Left colon (tissue), 2 donors: ENCODE measurements at regions not wholly inside any gene's neighbourhood (a gene's known extent, or its start where the extent isn't known, plus 50 kb on each side); places are given as distances from the start of the nearest gene placed in this dataset.

Source experiments
- ATAC-seq: fragments of 200-7000 bp; cut with Tn5 transposase; one replicate; pipeline ENCODE4 v1.9.1; 2020; ENCODE audit warnings: mild to moderate bottlenecking, moderate library complexity
- DNase-seq, 2 donors: peaks; one replicate each; pipeline ENCODE4 v3.0.0-alpha.2; 2020
- intact Hi-C, 2 donors: fragments of 100-400 bp; cut with DNase I in 1 of 2; cut with micrococcal nuclease in 1 of 2; formaldehyde crosslinking; loops; one replicate each; pipeline versions ENCODE4 v1.11.2 to v1.14.0; 2022; cut with DNase I, micrococcal nuclease
- donor health status: DM: no; HTN: no; CAD: no.
- donor health status: DM: yes; HTN: yes; CAD: no.

- intact Hi-C loops: no loop called here
- no peak for DNase-seq
- no peak for ATAC-seq
These were observed 177.3 kb upstream of the ARRDC4 start for GRCh38 chr15:97783240-97783639.

GRCh38 chr15:97786741-97787140, 173.8 kb upstream of the ARRDC4 start:
- ATAC-seq (no peak), DNase-seq (no peak)
- intact Hi-C loops: no loop called here

GRCh38 chr15:97790180-97790579, 170.3 kb upstream of the ARRDC4 start:
- DNase-seq (no peak), ATAC-seq (no peak)
- intact Hi-C loops: loop anchor here in 1 of 2 donors (10.0 kb wide), 1 partner anchor 615 kb away; no protein-coding TSS in a partner anchor

- ATAC-seq: no peak
- intact Hi-C loops: loop anchor here in 1 of 2 donors (10.0 kb wide), 1 partner anchor 613 kb away; no protein-coding TSS in a partner anchor
- peak in 1 of 2 donors; percentile 27 for DNase-seq
These were observed 168.4 kb upstream of the ARRDC4 start for GRCh38 chr15:97791824-97792792.

- intact Hi-C loops: no loop called here
- DNase-seq: no peak
- no peak for ATAC-seq
These were observed 155.6 kb upstream of the ARRDC4 start for GRCh38 chr15:97804950-97805349.

GRCh38 chr15:97806766-97807165, 153.7 kb upstream of the ARRDC4 start:
- ATAC-seq (no peak), DNase-seq (no peak)
- intact Hi-C loops: no loop called here

- DNase-seq (no peak), ATAC-seq (no peak)
- intact Hi-C loops: no loop called here
These were observed 144.7 kb upstream of the ARRDC4 start for GRCh38 chr15:97815835-97816234.

GRCh38 chr15:97817276-97817890, 143.1 kb upstream of the ARRDC4 start:
- ATAC-seq (no peak), DNase-seq (no peak)
- intact Hi-C loops: no loop called here

- DNase-seq (no peak), ATAC-seq (peak; percentile 98)
These were observed 124.5 kb upstream of the ARRDC4 start for GRCh38 chr15:97836003-97836402.

GRCh38 chr15:97837896-97838295, 122.6 kb upstream of the ARRDC4 start:
- no peak for ATAC-seq
- intact Hi-C loops: no loop called here

More at GRCh38 chr15:97836003-97836402, 124.5 kb upstream of the ARRDC4 start:
- intact Hi-C loops: no loop called here

GRCh38 chr15:97838606-97839210, 121.8 kb upstream of the ARRDC4 start:
- ATAC-seq (no peak), DNase-seq (no peak)
- intact Hi-C loops: no loop called here

More at GRCh38 chr15:97837896-97838295, 122.6 kb upstream of the ARRDC4 start:
- DNase-seq: no peak

GRCh38 chr15:97840501-97840900, 120.0 kb upstream of the ARRDC4 start:
- ATAC-seq: no peak
- intact Hi-C loops: no loop called here
- DNase-seq: no peak

GRCh38 chr15:97841558-97841957, 118.9 kb upstream of the ARRDC4 start:
- intact Hi-C loops: no loop called here
- no peak for ATAC-seq
- DNase-seq: no peak

- intact Hi-C loops: no loop called here
- DNase-seq (no peak), ATAC-seq (no peak)
These were observed 111.3 kb upstream of the ARRDC4 start for GRCh38 chr15:97849183-97849582.

- no peak for DNase-seq
- intact Hi-C loops: no loop called here
- no peak for ATAC-seq
These were observed 102.2 kb upstream of the ARRDC4 start for GRCh38 chr15:97858296-97858695.

- DNase-seq (no peak), ATAC-seq (no peak)
- intact Hi-C loops: no loop called here
These were observed 98.8 kb upstream of the ARRDC4 start for GRCh38 chr15:97861529-97862260.

GRCh38 chr15:97866959-97867358, 93.5 kb upstream of the ARRDC4 start:
- intact Hi-C loops: no loop called here
- ATAC-seq (no peak), DNase-seq (no peak)

GRCh38 chr15:97867870-97868269, 92.6 kb upstream of the ARRDC4 start:
- DNase-seq (peak in 1 of 2 donors; percentile 29), ATAC-seq (peak; percentile 95)
- intact Hi-C loops: no loop called here

- intact Hi-C loops: no loop called here
- no peak for ATAC-seq
These were observed 91.5 kb upstream of the ARRDC4 start for GRCh38 chr15:97868981-97869380.

More at GRCh38 chr15:97868981-97869380, 91.5 kb upstream of the ARRDC4 start:
- DNase-seq: no peak
